Activated T-cell treated with anti-CD3 and anti-CD28 coated beads, Interleukin-2, amount 50 U/mL, for 1 hour (primary cell): ENCODE measurements at regions not wholly inside any gene's neighbourhood (a gene's known extent, or its start where the extent isn't known, plus 50 kb on each side); places are given as distances from the start of the nearest gene placed in this dataset.
A peak's percentile ranks its signal among the peaks of the same experiment; 100 is the strongest.
"Not testable (repeated sequence)": the region's sequence is repeated elsewhere in the genome, so short reads cannot be mapped to it uniquely, and the experiment has no call there.

ENCODE experiments used
- DNase-seq: peaks from one replicate; pipeline ENCODE4 v3.0.0-alpha.2; 2020

DNA sequence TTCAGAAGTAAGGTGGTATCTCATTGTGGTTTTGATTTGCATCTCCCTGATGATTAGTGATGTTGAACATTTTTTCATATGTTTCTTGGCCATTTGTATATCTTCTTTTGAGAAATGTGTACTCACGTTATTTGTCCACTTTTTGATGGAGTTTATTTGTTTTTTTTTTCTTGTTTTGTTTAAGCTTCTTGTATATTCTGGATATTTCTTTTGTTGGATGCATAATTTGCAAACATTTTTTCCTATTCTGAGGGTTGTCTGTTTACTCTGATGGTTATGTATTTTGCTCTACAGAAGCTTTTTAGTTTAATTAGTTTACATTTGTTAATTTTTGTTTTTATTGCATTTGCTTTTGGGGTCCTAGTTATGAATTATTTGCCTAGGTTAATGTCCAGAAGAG is 927.4 kb upstream of the LRFN5 start:
- DNase-seq = no peak

GRCh38 chr14:40677206-40677605 is 929.5 kb upstream of the LRFN5 start:
- not testable (repeated sequence) for DNase-seq

DNA sequence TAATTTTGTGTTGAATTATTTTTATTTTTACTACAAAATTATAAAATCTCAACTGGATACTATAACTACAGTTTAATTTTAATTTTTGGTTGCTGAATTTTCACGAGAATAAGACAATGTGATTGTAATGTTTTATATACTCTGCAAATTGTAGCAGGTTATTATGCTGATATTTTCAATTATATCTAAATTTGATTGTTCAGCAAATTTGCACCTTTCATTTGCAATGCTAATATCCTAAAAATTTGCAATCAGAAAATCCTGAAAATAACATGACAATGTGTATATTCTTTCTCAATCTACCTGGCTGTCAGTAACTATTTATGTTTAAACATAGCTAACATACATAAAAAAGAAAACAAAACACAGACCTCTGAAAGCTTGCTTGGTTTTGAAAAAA is 932.2 kb upstream of the LRFN5 start:
- no peak for DNase-seq

GRCh38 chr14:40656311-40656710 is 950.4 kb upstream of the LRFN5 start:
- no peak for DNase-seq

DNA sequence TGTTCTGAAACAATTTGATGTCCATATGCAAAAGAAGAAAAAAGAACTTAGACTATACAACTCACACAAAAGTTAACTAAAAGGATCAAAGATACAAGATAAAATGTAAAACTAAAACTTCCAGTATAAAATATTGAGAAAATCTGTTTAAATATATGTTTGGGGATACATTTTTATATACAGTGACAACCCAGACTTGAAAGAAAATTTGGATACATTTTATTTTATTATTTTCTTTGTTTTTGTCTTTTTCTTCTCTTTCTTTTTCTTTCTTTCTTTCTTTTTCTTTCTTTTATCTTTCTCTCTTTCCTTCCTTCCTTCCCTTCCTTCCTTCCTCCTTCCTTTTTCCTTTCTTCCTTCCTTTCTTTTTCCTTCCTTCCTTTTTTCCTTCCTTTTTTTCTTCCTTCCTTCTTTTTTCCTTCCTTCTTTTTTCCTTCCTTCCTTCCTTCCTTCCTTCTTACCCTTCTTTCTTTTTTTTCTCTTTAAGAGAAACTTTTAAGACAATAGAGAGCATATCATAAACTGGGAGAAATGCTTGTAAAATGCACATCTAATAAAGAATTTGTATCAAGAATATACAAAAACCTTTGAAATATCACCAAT is 954.5 kb upstream of the LRFN5 start:
- DNase-seq = no peak

DNA sequence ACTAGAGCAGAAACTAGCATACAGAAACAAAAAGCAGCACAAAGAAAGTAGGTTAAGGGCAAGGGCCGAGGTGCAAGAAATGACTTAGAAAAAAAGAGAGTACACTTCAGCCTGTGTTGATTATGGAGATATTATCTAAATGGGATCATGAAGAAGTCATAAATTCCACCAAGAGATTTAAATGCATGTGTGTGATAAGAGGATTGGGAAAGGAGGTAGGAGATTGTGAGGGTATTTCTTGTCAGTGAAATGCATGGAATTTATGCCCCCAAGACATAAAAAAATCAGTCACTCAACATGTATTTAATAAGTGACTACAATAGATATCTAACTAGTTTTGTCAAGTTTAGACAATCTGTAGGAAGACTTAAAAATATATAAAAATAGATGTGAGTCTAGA is 976.2 kb upstream of the LRFN5 start:
- DNase-seq = no peak

DNA sequence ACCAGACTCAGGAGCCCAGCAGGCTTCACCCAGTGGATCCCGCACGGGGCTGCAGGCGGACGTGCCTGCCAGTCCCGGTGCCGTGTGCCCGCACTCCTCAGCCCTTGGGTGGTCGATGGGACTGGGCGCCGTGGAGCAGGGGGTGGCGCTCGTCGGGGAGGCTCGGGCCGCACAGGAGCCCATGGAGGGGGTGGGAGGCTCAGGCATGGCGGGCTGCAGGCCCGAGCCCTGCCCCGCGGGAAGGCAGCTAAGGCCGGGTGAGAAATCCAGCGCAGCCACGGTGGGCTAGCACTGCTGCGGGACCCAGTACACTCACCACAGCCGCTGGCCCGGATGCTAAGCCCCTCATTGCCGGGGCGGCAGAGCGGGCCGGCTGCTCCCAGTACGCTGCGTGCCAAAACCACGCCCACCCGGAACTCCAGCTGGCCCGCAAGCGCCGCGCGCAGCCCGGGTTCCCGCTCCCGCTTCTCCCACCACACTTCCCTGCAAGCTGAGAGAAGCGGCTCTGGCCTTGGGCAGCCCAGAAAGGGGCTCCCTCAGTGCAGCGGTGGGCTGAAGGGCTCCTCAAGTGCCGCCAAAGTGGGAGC is 977.0 kb upstream of the LRFN5 start:
- peak; percentile 15 for DNase-seq

- DNase-seq = no peak
These were observed 977.5 kb upstream of the LRFN5 start for GRCh38 chr14:40629144-40629543.

GRCh38 chr14:40623643-40624042 is 983.0 kb upstream of the LRFN5 start:
- DNase-seq = no peak

DNA sequence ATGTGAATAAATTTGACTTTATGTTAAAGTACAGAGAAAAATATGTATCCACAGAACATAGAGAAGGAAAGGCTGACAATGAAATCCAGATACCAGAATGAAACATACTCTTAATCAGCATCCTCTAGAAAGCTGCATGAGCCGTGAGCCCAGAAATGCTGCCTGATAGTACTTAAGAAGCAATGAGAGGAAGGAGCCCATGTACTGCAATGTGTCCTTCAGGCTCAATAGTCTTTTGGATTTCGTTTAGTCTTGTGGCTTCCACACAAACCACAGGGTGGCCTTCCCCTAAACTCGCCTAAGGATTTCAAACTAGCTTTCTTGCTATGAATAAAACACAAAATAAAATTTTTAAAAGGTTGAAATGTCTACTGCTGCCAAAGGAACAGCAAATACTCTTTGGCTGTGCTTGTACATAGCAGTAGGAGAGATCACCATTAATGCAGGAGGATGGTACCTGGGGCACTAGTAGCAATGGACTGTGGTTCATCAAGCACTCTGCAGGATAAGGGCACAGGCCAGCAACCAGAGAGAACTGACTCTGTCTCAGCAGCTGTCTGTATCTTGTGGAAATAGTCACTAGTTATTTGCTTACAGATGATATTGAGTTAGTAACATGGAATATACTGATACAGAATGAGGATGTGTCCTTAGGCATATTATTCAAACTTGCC is 988.3 kb upstream of the LRFN5 start:
- no peak for DNase-seq

- DNase-seq = no peak
These were observed 990.1 kb upstream of the LRFN5 start for GRCh38 chr14:40616579-40616978.

DNA sequence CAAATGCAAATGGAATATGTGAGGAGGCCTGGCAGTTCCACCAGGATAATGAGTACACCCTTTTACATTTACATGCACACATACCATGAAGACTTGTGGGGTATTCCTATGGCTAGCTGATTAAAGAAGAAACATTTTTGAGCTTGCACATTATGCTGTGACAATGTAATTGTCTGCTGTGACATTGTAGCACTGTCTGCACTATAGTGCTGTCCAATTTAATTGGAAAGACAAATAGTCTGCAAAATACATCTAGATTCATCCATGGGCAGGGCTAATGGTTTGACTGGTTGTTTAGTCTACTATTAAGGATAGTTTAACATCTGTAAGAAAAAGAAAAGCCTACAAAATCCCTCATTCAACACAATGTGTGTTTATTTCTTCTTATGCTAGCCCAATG is 1005.6 kb upstream of the LRFN5 start:
- DNase-seq = no peak

GRCh38 chr14:40599725-40600124 is 1007.0 kb upstream of the LRFN5 start:
- no peak for DNase-seq

- DNase-seq = no peak
These were observed 1025.4 kb upstream of the LRFN5 start for GRCh38 chr14:40581264-40581663.

- DNase-seq = no peak
These were observed 1029.7 kb upstream of the LRFN5 start for GRCh38 chr14:40576880-40577478.

DNA sequence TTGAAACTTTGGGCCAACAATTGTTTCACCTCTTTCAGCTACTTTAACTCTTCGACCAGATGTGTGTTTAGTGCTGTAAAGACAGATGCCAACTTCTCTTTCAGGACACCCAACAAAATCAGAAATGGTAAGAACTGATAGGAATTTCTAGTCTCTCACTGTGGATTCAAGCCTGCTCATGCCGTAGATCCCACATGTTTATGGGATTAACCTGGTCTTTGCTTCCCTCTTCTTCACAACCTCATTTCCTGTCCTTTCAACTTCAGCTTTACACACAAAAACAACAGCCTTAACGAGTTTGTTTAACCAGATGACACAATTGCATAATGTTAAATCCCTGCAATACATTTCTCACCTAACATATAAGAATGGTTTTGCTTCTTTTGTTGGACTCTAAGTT is 1031.9 kb upstream of the LRFN5 start:
- DNase-seq = no peak

- DNase-seq = no peak
These were observed 1081.4 kb upstream of the LRFN5 start for GRCh38 chr14:40525314-40525713.

GRCh38 chr14:40523123-40523522 is 1083.6 kb upstream of the LRFN5 start:
- no peak for DNase-seq

GRCh38 chr14:40494483-40494882 is 1062.2 kb upstream of the FBXO33 start:
- no peak for DNase-seq

GRCh38 chr14:40487824-40488223 is 1055.6 kb upstream of the FBXO33 start:
- no peak for DNase-seq

GRCh38 chr14:40485688-40486087 is 1053.5 kb upstream of the FBXO33 start:
- no peak for DNase-seq

- DNase-seq = no peak
These were observed 1043.8 kb upstream of the FBXO33 start for GRCh38 chr14:40476005-40476404.

DNA sequence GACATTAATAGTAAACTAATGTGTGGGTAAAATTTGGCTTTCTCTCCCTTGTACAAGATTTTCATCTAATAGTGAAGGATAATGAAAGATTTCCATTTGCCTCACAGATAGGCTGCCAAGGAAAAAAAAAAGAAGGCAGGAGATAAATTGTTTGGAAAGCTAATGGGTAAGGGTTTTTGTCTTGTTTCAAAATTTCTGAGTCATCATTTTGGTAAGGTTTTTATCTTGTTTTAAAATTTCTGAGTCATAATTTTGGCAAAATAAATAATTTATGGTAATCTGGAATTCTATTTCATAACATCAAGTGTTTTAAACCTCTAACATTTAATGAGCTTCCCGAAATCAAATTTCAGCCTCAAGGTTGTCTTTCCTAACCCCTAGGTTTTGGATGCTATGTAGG is 1035.7 kb upstream of the FBXO33 start:
- no peak for DNase-seq

- DNase-seq = no peak
These were observed 1032.3 kb upstream of the FBXO33 start for GRCh38 chr14:40464531-40464930.
